Smooth muscle cell (in vitro differentiated cells): ENCODE measurements at regions not wholly inside any gene's neighbourhood (a gene's known extent, or its start where the extent isn't known, plus 50 kb on each side); places are given as distances from the start of the nearest gene placed in this dataset.

ENCODE experiments used
- DNase-seq: peaks from one replicate; lab custom pipeline; 2025; ENCODE audit not compliant: unreplicated experiment; lab: John Stamatoyannopoulos, UW
- H2AFZ ChIP-seq: fragments of 200-600 bp; sonication (generic); 2 replicates; pipeline ENCODE4 v1.6.0; 2016; ENCODE audit warnings: antibody characterized with exemption, low read depth, mild to moderate bottlenecking
- H3F3A ChIP-seq: fragments of 200-600 bp; sonication (generic); 2 replicates; pipeline ENCODE4 v1.6.0; 2017; ENCODE audit warnings: antibody characterized with exemption, low read depth
- H3K27ac ChIP-seq: fragments of 200-600 bp; sonication (generic); 2 replicates; pipeline ENCODE4 v1.5.1; 2016; ENCODE audit warnings: low read depth, mild to moderate bottlenecking
- H3K27me3 ChIP-seq: fragments of 200-600 bp; sonication (generic); 2 replicates; pipeline ENCODE4 v1.6.1; 2016; ENCODE audit warnings: low read depth, mild to moderate bottlenecking
- H3K36me3 ChIP-seq: fragments of 200-600 bp; sonication (generic); 2 replicates; pipeline ENCODE4 v1.5.1; 2016; ENCODE audit warnings: low read depth
- H3K4me1 ChIP-seq: fragments of 200-600 bp; sonication (generic); 2 replicates; pipeline ENCODE4 v1.5.1; 2016; ENCODE audit warnings: low read depth
- H3K4me2 ChIP-seq: fragments of 200-600 bp; sonication (generic); 2 replicates; pipeline ENCODE4 v1.6.0; 2016; ENCODE audit warnings: mild to moderate bottlenecking
- H3K4me3 ChIP-seq: fragments of 200-600 bp; sonication (generic); 2 replicates; pipeline ENCODE4 v1.5.1; 2016; ENCODE audit warnings: mild to moderate bottlenecking
- H3K79me2 ChIP-seq: fragments of 200-600 bp; sonication (generic); 2 replicates; pipeline ENCODE4 v1.6.0; 2016; ENCODE audit warnings: low read depth, mild to moderate bottlenecking
- H3K9ac ChIP-seq: fragments of 200-600 bp; sonication (generic); 2 replicates; pipeline ENCODE4 v1.6.0; 2016; ENCODE audit warnings: low read depth
- H3K9me3 ChIP-seq: fragments of 200-600 bp; sonication (generic); replicated peaks from 2 replicates; pipeline ENCODE4 v1.5.1; 2016; ENCODE audit warnings: low read depth
- H4K20me1 ChIP-seq: fragments of 200-600 bp; sonication (generic); 2 replicates; pipeline ENCODE4 v1.6.0; 2016; ENCODE audit warnings: low read depth
- CTCF ChIP-seq: fragments of 200-600 bp; sonication (generic); IDR thresholded peaks from 2 replicates; pipeline ENCODE4 v1.5.1; 2017; ENCODE audit warnings: borderline replicate concordance, mild to moderate bottlenecking, antibody characterized with exemption; ENCODE audit not compliant: insufficient read depth, poor library complexity, severe bottlenecking
- WGBS: methylation state at CpG from one replicate; pipeline ENCODE4 v1.1.7; 2016; ENCODE audit warnings: low lambda C conversion rate; 5-methylcytosine and 5-hydroxymethylcytosine counted together

- Histone ChIP-seq H3K27ac (no peak overlapping the region), H2AFZ (no peak overlapping the region), H3K4me2 (no peak overlapping the region), H3K4me3 (no peak overlapping the region), H3K9me3 (no peaks in the 10 kb centered on the region), H3K4me1 (no peaks in the 10 kb centered on the region), H4K20me1 (no peaks in the 10 kb centered on the region), H3F3A (no peaks in the 10 kb centered on the region), H3K79me2 (no peaks in the 10 kb centered on the region), H3K27me3 (no peaks in the 10 kb centered on the region), H3K9ac (no peak overlapping the region), H3K36me3 (no peaks in the 10 kb centered on the region)
- WGBS, result 60% methylated on average over 5 of the region's 5 CpGs
- no peak for TF ChIP-seq CTCF
- no peak for DNase-seq
These were observed 214.0 kb upstream of the LNX1 start for GRCh38 chr4:53805291-53805690.

GRCh38 chr4:53804719-53805118 lies 213.4 kb upstream of the LNX1 start:
- H3K9me3 ChIP-seq, result no peaks in the 10 kb centered on the region
- H3K4me1 ChIP-seq, result no peaks in the 10 kb centered on the region
- no peak overlapping the region for H2AFZ ChIP-seq
- WGBS, result 66% methylated on average over 2 of the region's 2 CpGs
- H3K4me2 ChIP-seq, result no peak overlapping the region
- peak; percentile 30 for TF ChIP-seq CTCF
- no peaks in the 10 kb centered on the region for H3K79me2 ChIP-seq
- no peak overlapping the region for H3K9ac ChIP-seq
- H3K27me3 ChIP-seq, result no peaks in the 10 kb centered on the region
- DNase-seq, result no peak
- no peaks in the 10 kb centered on the region for H4K20me1 ChIP-seq
- H3K27ac ChIP-seq, result no peak overlapping the region
- no peaks in the 10 kb centered on the region for H3F3A ChIP-seq
- no peak overlapping the region for H3K4me3 ChIP-seq
- no peaks in the 10 kb centered on the region for H3K36me3 ChIP-seq

DNA sequence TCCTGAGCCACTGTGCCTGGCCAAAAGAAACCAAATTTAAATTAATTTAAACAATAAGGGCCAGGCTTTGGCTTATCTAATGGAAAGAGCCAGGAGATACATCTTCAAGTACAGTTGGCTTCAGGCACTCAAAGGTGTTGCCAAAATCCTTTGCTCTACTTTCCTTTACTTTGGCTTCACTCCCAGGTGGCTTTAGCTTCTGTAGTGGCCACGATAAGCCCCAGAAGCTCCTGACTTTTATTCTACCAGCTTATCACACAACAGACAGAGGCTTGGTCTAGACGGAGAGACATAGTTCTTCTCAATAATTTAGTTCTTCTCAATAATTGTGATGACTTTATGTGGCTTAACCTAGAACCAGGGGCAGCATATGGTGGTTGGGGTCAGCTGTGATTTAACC lies 211.2 kb upstream of the LNX1 start:
- no peaks in the 10 kb centered on the region for H3K4me1 ChIP-seq
- no peaks in the 10 kb centered on the region for H3K36me3 ChIP-seq
- DNase-seq, result no peak
- no peak overlapping the region for H3K4me2 ChIP-seq
- no peak for TF ChIP-seq CTCF
- 89% methylated on average over 2 of the region's 2 CpGs for WGBS
- no peak overlapping the region for H2AFZ ChIP-seq
- H4K20me1 ChIP-seq, result no peaks in the 10 kb centered on the region
- H3K27ac ChIP-seq, result no peak overlapping the region
- no peaks in the 10 kb centered on the region for H3F3A ChIP-seq
- H3K79me2 ChIP-seq, result no peaks in the 10 kb centered on the region
- no peak overlapping the region for H3K9ac ChIP-seq
- no peaks in the 10 kb centered on the region for H3K9me3 ChIP-seq
- no peak overlapping the region for H3K4me3 ChIP-seq
- peaks cover 3% of the 10 kb centered on the region for H3K27me3 ChIP-seq

- no peak overlapping the region for H3K4me3 ChIP-seq
- H3K9ac ChIP-seq, result no peak overlapping the region
- H3F3A ChIP-seq, result no peaks in the 10 kb centered on the region
- 80% methylated on average over 3 of the region's 3 CpGs for WGBS
- no peaks in the 10 kb centered on the region for H3K79me2 ChIP-seq
- H3K4me1 ChIP-seq, result no peaks in the 10 kb centered on the region
- no peak for DNase-seq
- no peak for TF ChIP-seq CTCF
- H3K36me3 ChIP-seq, result no peaks in the 10 kb centered on the region
- H3K27ac ChIP-seq, result no peak overlapping the region
- no peaks in the 10 kb centered on the region for H4K20me1 ChIP-seq
- no peak overlapping the region for H2AFZ ChIP-seq
- H3K9me3 ChIP-seq, result no peaks in the 10 kb centered on the region
- no peak overlapping the region for H3K4me2 ChIP-seq
- peaks cover 12% of the 10 kb centered on the region for H3K27me3 ChIP-seq
These were observed 210.1 kb upstream of the LNX1 start for GRCh38 chr4:53801373-53801772.
